ENCODE measurements at regions not wholly inside any gene's neighbourhood (a gene's known extent, or its start where the extent isn't known, plus 50 kb on each side); places are given as distances from the start of the nearest gene placed in this dataset.
A peak's percentile ranks its signal among the peaks of the same experiment; 100 is the strongest.

DNA sequence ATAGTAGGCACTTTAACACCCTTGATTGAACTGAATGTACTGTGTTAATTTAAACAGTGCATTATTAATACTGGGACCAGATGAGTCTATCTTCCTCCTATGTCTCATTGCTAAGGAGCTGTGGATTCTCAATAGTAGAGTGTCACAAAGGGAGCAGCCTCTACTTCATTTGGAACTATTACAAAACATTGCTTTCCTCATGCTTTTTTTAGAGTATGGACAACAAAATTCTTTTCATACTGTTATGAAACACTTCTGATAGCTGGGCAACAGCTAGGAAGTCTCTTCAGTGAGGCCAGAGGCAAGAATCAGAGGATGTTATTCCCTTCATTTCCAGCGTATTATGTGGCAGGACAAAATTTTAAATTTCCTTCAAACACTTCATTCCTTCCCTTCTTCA, 160.8 kb downstream of the FBXO8 start:
- peaks cover 30% of the 10 kb centered on the region for H3K27me3 Mint-ChIP-seq (ENCODE audit: low read depth)
- no peaks in the 10 kb centered on the region for H3K9me3 Mint-ChIP-seq
- DNase-seq (ENCODE audit: low spot score in 2 of 2, unreplicated experiment in 2 of 2), result no peak
- no peaks in the 10 kb centered on the region for H3K36me3 Mint-ChIP-seq
- no peak overlapping the region for H3K4me3 Mint-ChIP-seq
- peaks cover 32% of the 10 kb centered on the region for H3K4me1 Mint-ChIP-seq
- H3K27ac Mint-ChIP-seq, result no peak overlapping the region
- TF ChIP-seq, protein P1, sequence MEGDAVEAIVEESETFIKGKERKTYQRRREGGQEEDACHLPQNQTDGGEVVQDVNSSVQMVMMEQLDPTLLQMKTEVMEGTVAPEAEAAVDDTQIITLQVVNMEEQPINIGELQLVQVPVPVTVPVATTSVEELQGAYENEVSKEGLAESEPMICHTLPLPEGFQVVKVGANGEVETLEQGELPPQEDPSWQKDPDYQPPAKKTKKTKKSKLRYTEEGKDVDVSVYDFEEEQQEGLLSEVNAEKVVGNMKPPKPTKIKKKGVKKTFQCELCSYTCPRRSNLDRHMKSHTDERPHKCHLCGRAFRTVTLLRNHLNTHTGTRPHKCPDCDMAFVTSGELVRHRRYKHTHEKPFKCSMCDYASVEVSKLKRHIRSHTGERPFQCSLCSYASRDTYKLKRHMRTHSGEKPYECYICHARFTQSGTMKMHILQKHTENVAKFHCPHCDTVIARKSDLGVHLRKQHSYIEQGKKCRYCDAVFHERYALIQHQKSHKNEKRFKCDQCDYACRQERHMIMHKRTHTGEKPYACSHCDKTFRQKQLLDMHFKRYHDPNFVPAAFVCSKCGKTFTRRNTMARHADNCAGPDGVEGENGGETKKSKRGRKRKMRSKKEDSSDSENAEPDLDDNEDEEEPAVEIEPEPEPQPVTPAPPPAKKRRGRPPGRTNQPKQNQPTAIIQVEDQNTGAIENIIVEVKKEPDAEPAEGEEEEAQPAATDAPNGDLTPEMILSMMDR (IDR thresholded peaks at IDR 0.05; ENCODE audit: unreplicated experiment), result no peak

DNA sequence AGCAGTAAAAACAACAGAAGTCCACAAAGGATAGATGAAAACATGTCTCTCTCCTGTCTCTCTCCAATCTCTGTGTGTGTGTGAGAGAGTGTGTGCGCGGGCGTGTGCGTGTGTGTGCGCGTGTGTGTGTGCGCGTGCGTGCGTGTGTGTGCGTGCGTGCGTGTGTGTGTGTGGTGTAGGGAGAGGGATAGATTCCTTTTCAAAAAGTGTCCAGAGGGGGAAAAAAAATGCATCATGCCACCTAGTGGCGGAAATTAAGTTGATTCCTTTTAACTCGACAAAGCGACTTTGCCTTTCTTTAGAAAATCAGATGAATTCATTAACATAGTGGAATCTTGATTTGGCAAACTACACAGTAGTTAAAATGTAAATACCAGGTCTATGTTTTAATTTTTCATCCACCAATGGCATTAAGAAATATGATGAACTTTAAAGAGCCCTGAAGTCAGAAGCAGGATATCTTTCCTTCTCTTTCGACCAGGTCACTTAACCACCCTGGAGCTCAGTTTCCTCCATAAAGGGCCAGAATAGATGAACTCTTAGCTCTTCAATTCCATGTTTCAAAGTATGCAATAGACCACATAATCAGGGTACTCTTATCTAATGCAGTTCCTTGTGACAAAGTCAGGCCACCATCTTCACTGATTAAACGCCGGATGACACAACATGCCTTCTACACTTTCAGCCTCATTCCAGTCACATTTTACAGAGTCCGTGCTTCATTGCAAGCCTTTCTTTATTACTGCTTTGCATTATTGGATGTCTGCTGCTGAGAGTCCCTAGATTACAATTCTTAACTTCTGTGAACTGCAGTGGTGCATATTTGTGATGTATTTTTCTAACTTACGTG, 162.8 kb downstream of the FBXO8 start:
- peak overlapping the region; percentile 66 for H3K4me3 Mint-ChIP-seq
- H3K4me1 Mint-ChIP-seq, result peaks cover 46% of the 10 kb centered on the region
- H3K36me3 Mint-ChIP-seq, result no peaks in the 10 kb centered on the region
- DNase-seq (ENCODE audit: low spot score in 2 of 2, unreplicated experiment in 2 of 2), result peak in 1 of 2 experiments; percentile 45
- H3K9me3 Mint-ChIP-seq, result no peaks in the 10 kb centered on the region
- H3K27ac Mint-ChIP-seq, result peak overlapping the region; percentile 55
- TF ChIP-seq, protein P1 (IDR thresholded peaks at IDR 0.05; ENCODE audit: unreplicated experiment), result peak; percentile 67
- peaks cover 30% of the 10 kb centered on the region for H3K27me3 Mint-ChIP-seq (ENCODE audit: low read depth)

DNA sequence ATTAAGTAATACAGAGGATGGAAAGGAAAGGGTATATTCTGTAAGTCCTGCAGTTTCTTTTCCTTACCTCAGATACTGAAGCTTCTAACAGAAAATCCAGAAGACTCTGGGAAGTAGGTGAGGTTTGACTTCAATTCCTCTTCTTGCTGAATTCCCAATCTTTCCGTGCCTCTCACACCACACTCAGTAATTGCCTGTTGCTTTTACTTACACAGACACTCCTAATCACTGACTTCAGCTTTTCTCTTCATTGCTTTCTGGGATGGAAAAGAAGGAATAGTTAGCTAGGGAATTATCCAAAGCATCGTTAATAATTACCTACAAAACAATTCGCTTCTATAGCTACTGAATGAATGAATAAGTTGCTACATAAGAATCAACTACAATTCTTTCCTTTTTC, 163.6 kb downstream of the FBXO8 start:
- peak overlapping the region; percentile 55 for H3K27ac Mint-ChIP-seq
- H3K4me1 Mint-ChIP-seq, result peaks cover 46% of the 10 kb centered on the region
- H3K9me3 Mint-ChIP-seq, result no peaks in the 10 kb centered on the region
- H3K27me3 Mint-ChIP-seq (ENCODE audit: low read depth), result peaks cover 22% of the 10 kb centered on the region
- H3K4me3 Mint-ChIP-seq, result peak overlapping the region; percentile 66
- H3K36me3 Mint-ChIP-seq, result no peaks in the 10 kb centered on the region
- no peak for DNase-seq (ENCODE audit: low spot score in 2 of 2, unreplicated experiment in 2 of 2)
- TF ChIP-seq, protein P1 (IDR thresholded peaks at IDR 0.05; ENCODE audit: unreplicated experiment), result no peak

DNA sequence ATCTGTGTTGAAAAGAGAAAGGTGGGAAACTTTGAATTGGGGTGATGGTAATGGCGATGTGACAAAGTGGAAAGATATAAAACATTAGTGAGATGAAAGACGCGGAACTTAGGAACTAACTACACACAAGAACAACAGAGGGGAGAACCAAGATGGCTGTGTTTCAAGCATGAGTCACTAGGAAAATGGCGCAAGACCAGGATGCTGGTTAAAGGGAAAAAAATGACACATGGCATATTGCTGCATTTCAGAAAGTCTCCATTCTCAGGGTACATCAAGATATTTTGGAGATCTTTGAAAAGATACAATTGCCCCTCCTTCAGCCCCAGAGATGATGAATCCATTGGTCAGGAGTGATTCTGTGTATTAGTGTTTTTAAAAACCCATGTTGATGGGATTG, 164.4 kb downstream of the FBXO8 start:
- TF ChIP-seq, protein P1 (IDR thresholded peaks at IDR 0.05; ENCODE audit: unreplicated experiment), result no peak
- peak overlapping the region; percentile 15 for H3K4me3 Mint-ChIP-seq
- H3K27me3 Mint-ChIP-seq (ENCODE audit: low read depth), result peaks cover 19% of the 10 kb centered on the region
- peaks cover 46% of the 10 kb centered on the region for H3K4me1 Mint-ChIP-seq
- no peak for DNase-seq (ENCODE audit: low spot score in 2 of 2, unreplicated experiment in 2 of 2)
- no peak overlapping the region for H3K27ac Mint-ChIP-seq
- H3K9me3 Mint-ChIP-seq, result no peaks in the 10 kb centered on the region
- peaks cover 5% of the 10 kb centered on the region for H3K36me3 Mint-ChIP-seq

DNA sequence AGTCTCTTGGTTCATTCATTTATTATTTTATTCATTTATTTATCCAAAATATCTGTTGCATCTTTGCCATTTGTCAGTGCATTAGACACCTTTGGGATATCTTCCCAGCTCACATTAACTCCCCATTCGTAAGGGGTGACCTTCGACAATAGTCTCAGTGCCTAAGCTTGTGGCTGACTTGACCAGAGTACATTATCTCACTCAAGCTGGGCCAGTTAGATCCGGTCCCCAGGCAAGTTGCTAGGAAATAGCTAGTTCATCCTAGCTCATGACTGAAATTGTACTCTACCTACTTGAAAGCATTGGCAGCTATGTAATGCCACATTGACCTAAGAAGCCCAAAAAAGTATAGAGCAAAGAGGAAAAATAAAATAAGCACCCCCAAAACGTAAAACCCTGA, 165.3 kb downstream of the FBXO8 start:
- Mint-ChIP-seq H3K27ac (no peak overlapping the region), H3K27me3 (ENCODE audit: low read depth) (peaks cover 14% of the 10 kb centered on the region), H3K4me1 (peaks cover 46% of the 10 kb centered on the region), H3K36me3 (peaks cover 5% of the 10 kb centered on the region), H3K4me3 (no peak overlapping the region), H3K9me3 (no peaks in the 10 kb centered on the region)
- TF ChIP-seq, protein P1 (IDR thresholded peaks at IDR 0.05; ENCODE audit: unreplicated experiment), result no peak
- DNase-seq (ENCODE audit: low spot score in 2 of 2, unreplicated experiment in 2 of 2), result no peak

Data from mesothelial cell of epicardium (in vitro differentiated cells).